PC-3 (cell line): ENCODE measurements at regions not wholly inside any gene's neighbourhood (a gene's known extent, or its start where the extent isn't known, plus 50 kb on each side); places are given as distances from the start of the nearest gene placed in this dataset.

Experiments used
- ATAC-seq: fragments of 200-7000 bp; cut with Tn5 transposase; 2 replicates; pipeline ENCODE4 v1.9.1; 2020; ENCODE audit warnings: mild to moderate bottlenecking, moderate library complexity
- BruUV-seq: library from RNA; stranded (reverse); fragments of 400-500 nt; replicated peaks from 2 replicates; lab custom pipeline; 2021; lab: Mats Ljungman, UMichigan
- CTCF ChIA-PET: fragments of 300-600 bp; sonication (Branson Sonifier 250); formaldehyde crosslinking; loops from one replicate; lab custom pipeline; 2022; ENCODE audit warnings: antibody characterized with exemption; lab: Charles Lee
- POLR2A ChIA-PET: fragments of 300-600 bp; sonication (Branson Sonifier 250); formaldehyde crosslinking; loops from one replicate; lab custom pipeline; 2022; ENCODE audit warnings: antibody characterized with exemption; ENCODE audit not compliant: unreplicated experiment; lab: Charles Lee
- DNase-seq: peaks from one replicate; pipeline ENCODE4 v3.0.0-alpha.2; 2015
- H2AFZ ChIP-seq: fragments of 300-600 bp; sonication (generic); 2 replicates; pipeline ENCODE4 v1.6.0; 2016; ENCODE audit warnings: antibody characterized with exemption, low read length
- H3F3A ChIP-seq: fragments of 300-600 bp; sonication (generic); one replicate; pipeline ENCODE4 v1.6.0; 2017; ENCODE audit warnings: antibody characterized with exemption, low read length, control low read depth, mild to moderate bottlenecking; ENCODE audit not compliant: unreplicated experiment
- H3K27ac ChIP-seq: fragments of 300-600 bp; sonication (generic); 2 replicates; pipeline ENCODE4 v1.5.1; 2016; ENCODE audit warnings: mild to moderate bottlenecking, low read length
- H3K27me3 ChIP-seq: fragments of 300-600 bp; sonication (generic); 2 replicates; pipeline ENCODE4 v1.6.1; 2016; ENCODE audit warnings: low read length, mixed read lengths
- H3K36me3 ChIP-seq: fragments of 300-600 bp; sonication (generic); 2 replicates; pipeline ENCODE4 v1.6.1; 2016; ENCODE audit warnings: low read depth, mixed run types, low read length, mixed read lengths
- H3K4me1 ChIP-seq: fragments of 300-600 bp; sonication (generic); 2 replicates; pipeline ENCODE4 v1.5.1; 2016; ENCODE audit warnings: low read length; ENCODE audit not compliant: insufficient read depth
- H3K4me2 ChIP-seq: fragments of 300-600 bp; sonication (generic); 2 replicates; pipeline ENCODE4 v1.6.0; 2016; ENCODE audit warnings: low read length
- H3K4me3 ChIP-seq: fragments of 300-600 bp; sonication (generic); 2 replicates; pipeline ENCODE4 v1.5.1; 2016; ENCODE audit warnings: mild to moderate bottlenecking, low read length, mixed read lengths
- H3K79me2 ChIP-seq: fragments of 300-600 bp; sonication (generic); 2 replicates; pipeline ENCODE4 v1.6.1; 2017; ENCODE audit warnings: low read length, mixed read lengths
- H3K9ac ChIP-seq: fragments of 300-600 bp; sonication (generic); 2 replicates; pipeline ENCODE4 v1.6.0; 2016; ENCODE audit warnings: mild to moderate bottlenecking, low read length
- H3K9me2 ChIP-seq: fragments of 300-600 bp; sonication (generic); replicated peaks from 2 replicates; pipeline ENCODE4 v1.6.1; 2016; ENCODE audit warnings: mixed run types, low read length, mixed read lengths
- H3K9me3 ChIP-seq: fragments of 300-600 bp; sonication (generic); 2 replicates; pipeline ENCODE4 v1.6.1; 2016; ENCODE audit warnings: low read length, mixed read lengths
- H4K20me1 ChIP-seq: fragments of 300-600 bp; sonication (generic); 2 replicates; pipeline ENCODE4 v1.6.1; 2016; ENCODE audit warnings: low read length, mixed read lengths
- EZH2 ChIP-seq: fragments of 300-600 bp; sonication (generic); IDR thresholded peaks from one replicate; pipeline ENCODE4 v1.6.1; 2017; ENCODE audit warnings: antibody characterized with exemption, mild to moderate bottlenecking, low read length; ENCODE audit not compliant: unreplicated experiment
- EZH2phosphoT487 ChIP-seq: fragments of 300-600 bp; sonication (generic); IDR thresholded peaks from 2 replicates; pipeline ENCODE4 v1.6.1; 2018; ENCODE audit warnings: mild to moderate bottlenecking, antibody characterized with exemption, low read length, borderline replicate concordance
- intact Hi-C: fragments of 100-400 bp; cut with micrococcal nuclease; formaldehyde crosslinking; loops from 2 replicates; pipeline ENCODE4 v1.9.0; 2023
- TF ChIP-seq, protein P1 (sequence below): fragments of 300-600 bp; sonication (generic); conservative IDR thresholded peaks from 2 replicates; pipeline ENCODE4 v1.5.1; 2017; ENCODE audit warnings: antibody characterized with exemption, low read depth, mild to moderate bottlenecking, low read length

DNA sequence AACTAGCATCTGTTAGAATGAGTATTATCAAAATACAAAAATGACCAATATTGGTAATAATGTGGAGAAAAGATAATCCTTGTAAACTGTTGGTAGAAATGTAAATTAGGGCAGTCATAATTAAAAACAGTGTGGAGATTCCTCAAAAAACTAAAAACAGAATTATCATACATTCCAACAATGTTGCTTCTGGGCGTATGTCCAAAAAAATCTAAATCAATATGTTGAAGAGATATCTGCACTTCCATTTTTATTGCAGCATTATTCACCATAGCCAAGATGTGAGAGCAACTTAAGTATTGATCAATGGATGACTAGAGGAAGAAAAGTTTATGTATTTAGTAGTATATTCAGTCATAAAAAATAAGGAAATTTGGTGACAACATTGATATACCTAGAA is 59.8 kb upstream of the OR9G4 start:
- H3K79me2 ChIP-seq = no peaks in the 10 kb centered on the region
- ATAC-seq = no peak
- TF ChIP-seq, protein P1, sequence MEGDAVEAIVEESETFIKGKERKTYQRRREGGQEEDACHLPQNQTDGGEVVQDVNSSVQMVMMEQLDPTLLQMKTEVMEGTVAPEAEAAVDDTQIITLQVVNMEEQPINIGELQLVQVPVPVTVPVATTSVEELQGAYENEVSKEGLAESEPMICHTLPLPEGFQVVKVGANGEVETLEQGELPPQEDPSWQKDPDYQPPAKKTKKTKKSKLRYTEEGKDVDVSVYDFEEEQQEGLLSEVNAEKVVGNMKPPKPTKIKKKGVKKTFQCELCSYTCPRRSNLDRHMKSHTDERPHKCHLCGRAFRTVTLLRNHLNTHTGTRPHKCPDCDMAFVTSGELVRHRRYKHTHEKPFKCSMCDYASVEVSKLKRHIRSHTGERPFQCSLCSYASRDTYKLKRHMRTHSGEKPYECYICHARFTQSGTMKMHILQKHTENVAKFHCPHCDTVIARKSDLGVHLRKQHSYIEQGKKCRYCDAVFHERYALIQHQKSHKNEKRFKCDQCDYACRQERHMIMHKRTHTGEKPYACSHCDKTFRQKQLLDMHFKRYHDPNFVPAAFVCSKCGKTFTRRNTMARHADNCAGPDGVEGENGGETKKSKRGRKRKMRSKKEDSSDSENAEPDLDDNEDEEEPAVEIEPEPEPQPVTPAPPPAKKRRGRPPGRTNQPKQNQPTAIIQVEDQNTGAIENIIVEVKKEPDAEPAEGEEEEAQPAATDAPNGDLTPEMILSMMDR = no peak

DNA sequence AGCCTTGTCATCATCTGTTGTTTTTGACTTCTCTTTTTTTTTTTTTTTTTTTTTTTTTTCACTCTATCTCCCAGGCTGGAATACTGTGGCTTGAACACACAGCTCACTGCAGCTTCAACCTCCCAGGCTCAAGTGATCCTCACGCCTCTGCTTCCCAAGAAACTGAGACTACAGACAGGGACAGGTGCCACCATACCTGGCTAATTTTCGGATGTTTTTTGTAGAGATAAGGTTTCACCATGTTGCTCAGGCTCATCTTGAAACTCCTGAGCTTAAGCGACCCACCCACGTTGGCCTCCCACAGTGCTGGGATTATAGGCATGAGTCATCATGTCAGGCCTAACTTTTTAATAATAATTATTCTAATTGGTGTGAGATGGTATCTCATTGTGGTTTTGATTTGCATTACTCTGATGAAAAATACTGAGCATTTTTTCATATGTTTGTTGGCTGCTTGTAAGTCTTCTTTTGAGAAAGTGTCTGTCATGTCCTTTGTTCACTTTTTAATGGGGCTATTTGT is 51.3 kb upstream of the OR9G4 start:
- TF ChIP-seq EZH2phosphoT487 = no peak
- TF ChIP-seq, protein P1 = no peak
- no peak for TF ChIP-seq EZH2
- no peak overlapping the region for H3K27ac ChIP-seq
- no peaks in the 10 kb centered on the region for H3F3A ChIP-seq
- no peaks in the 10 kb centered on the region for H3K79me2 ChIP-seq
- POLR2A ChIA-PET = no interaction called here
- DNase-seq (no peak), ATAC-seq (no peak)
- no peaks in the 10 kb centered on the region for H3K9me3 ChIP-seq
- H3K4me3 ChIP-seq = no peak overlapping the region
- intact Hi-C loops = no loop called here
- CTCF ChIA-PET = no interaction called here
- no peak overlapping the region for H3K9ac ChIP-seq
- no peaks in the 10 kb centered on the region for H4K20me1 ChIP-seq
- no peaks in the 10 kb centered on the region for H3K27me3 ChIP-seq
- no peak overlapping the region for H2AFZ ChIP-seq
- BruUV-seq = no TSS peak
- H3K4me1 ChIP-seq = no peaks in the 10 kb centered on the region
- H3K36me3 ChIP-seq = no peaks in the 10 kb centered on the region
- H3K4me2 ChIP-seq = no peak overlapping the region
- H3K9me2 ChIP-seq = no peaks in the 10 kb centered on the region

More for the DNA sequence above, 59.8 kb upstream of the OR9G4 start:
- ChIA-PET CTCF (no interaction called here), POLR2A (no interaction called here)
- intact Hi-C loops = no loop called here
- H3K36me3 ChIP-seq = no peaks in the 10 kb centered on the region
- H3K27ac ChIP-seq = no peak overlapping the region
- no peaks in the 10 kb centered on the region for H3K27me3 ChIP-seq
- no peaks in the 10 kb centered on the region for H3K9me2 ChIP-seq
- H3K4me1 ChIP-seq = no peaks in the 10 kb centered on the region
- no peak overlapping the region for H2AFZ ChIP-seq
- H3K4me3 ChIP-seq = no peak overlapping the region
- H3K9ac ChIP-seq = no peak overlapping the region
- no peaks in the 10 kb centered on the region for H3F3A ChIP-seq
- no TSS peak for BruUV-seq
- H3K9me3 ChIP-seq = no peaks in the 10 kb centered on the region
- no peak for DNase-seq
- H3K4me2 ChIP-seq = no peak overlapping the region
- no peaks in the 10 kb centered on the region for H4K20me1 ChIP-seq
